ENCODE measurements at regions not wholly inside any gene's neighbourhood (a gene's known extent, or its start where the extent isn't known, plus 50 kb on each side); places are given as distances from the start of the nearest gene placed in this dataset.
A peak's percentile ranks its signal among the peaks of the same experiment; 100 is the strongest.
"Not testable (repeated sequence)": the region's sequence is repeated elsewhere in the genome, so short reads cannot be mapped to it uniquely, and the experiment has no call there.

DNA sequence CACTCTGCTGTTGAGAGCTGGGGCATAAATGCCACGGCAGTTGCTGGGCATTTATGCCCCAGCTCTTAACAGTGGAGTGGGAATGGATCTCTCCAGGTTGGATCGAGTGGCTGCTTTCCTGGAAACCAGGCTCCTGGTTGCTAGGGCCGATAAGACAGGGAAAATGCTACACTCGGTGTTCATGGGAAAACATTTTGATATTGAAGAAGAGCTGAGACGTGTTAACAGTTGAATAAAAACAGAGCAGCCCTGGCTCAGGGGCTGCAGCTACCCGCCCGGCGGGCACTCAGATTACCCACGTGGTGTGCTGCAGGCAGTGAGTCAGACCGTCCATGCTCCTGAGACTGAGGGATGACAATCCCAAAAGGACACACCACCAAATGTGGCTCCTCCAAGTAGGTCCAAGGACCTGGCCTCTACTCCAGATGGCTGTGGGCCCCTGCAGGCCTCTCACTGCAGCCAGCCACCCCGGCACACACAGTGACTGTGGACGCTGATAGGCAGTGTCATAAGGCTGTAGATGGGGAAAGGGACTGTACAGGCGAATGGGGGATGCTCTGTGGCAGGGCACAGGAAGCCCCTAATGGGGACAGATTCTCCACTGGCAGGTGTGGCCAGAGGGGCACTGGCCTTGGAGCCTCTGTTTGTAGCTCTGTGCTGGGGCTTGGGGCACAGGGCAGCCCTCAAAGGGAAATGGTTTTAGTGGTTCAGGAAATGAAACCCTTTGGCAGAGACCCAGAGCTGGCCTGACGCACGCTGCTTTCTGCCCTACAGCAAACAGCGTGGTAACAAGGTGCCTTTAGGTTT, 237.8 kb downstream of the LY86 start:
- no peaks in the 10 kb centered on the region for H3K9me3 ChIP-seq
- peak in 3 of 4 donors; percentile 61 to 78 (median 77) for ATAC-seq
- no peaks in the 10 kb centered on the region for H3K27me3 ChIP-seq
- peak overlapping the region in 1 of 4 donors; percentile 23 for H3K27ac ChIP-seq
- no peaks in the 10 kb centered on the region for H3K4me1 ChIP-seq
- no peaks in the 10 kb centered on the region for H3K36me3 ChIP-seq
- H3K4me3 ChIP-seq, result no peak overlapping the region
- TF ChIP-seq, protein P1, sequence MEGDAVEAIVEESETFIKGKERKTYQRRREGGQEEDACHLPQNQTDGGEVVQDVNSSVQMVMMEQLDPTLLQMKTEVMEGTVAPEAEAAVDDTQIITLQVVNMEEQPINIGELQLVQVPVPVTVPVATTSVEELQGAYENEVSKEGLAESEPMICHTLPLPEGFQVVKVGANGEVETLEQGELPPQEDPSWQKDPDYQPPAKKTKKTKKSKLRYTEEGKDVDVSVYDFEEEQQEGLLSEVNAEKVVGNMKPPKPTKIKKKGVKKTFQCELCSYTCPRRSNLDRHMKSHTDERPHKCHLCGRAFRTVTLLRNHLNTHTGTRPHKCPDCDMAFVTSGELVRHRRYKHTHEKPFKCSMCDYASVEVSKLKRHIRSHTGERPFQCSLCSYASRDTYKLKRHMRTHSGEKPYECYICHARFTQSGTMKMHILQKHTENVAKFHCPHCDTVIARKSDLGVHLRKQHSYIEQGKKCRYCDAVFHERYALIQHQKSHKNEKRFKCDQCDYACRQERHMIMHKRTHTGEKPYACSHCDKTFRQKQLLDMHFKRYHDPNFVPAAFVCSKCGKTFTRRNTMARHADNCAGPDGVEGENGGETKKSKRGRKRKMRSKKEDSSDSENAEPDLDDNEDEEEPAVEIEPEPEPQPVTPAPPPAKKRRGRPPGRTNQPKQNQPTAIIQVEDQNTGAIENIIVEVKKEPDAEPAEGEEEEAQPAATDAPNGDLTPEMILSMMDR (IDR thresholded peaks at IDR 0.05), result no peak
- FAIRE-seq, result no peak
- WGBS, 2 donors, result 76% methylated on average over 16 of the region's 16 CpGs
- intact Hi-C loops (cut with DNase I), result no loop called here
- DNase-seq, result peak in 1 of 6 donors; percentile 52

DNA sequence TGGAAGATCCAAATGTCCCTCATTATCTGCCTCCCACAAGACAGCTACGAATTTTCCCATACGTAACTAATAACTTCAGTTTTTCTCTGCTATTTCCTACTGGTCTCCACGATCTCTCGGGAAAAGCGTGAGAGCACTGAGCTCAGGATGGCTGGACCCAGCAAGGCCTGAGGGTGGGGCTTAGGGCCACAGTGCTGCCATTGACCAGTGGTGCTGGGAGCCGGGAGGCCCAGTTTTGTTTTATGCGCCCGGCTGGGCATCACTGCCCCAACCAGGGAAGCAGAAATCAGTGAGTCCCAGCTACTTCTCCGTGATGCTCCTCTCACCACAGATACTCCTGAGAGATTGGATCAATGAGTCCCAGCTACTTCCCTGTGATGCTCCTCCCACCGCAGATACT, 238.4 kb downstream of the LY86 start:
- H3K27ac ChIP-seq, result peak overlapping the region in 1 of 4 donors; percentile 23
- 82 to 93% methylated on average over 10 of the region's 10 CpGs for WGBS, 2 donors
- no peak for FAIRE-seq
- intact Hi-C loops (cut with DNase I), result no loop called here
- H3K4me1 ChIP-seq, result no peaks in the 10 kb centered on the region
- no peaks in the 10 kb centered on the region for H3K9me3 ChIP-seq
- no peaks in the 10 kb centered on the region for H3K27me3 ChIP-seq
- TF ChIP-seq, protein P1 (IDR thresholded peaks at IDR 0.05), result no peak
- H3K4me3 ChIP-seq, result no peak overlapping the region
- no peak for ATAC-seq
- no peaks in the 10 kb centered on the region for H3K36me3 ChIP-seq
- DNase-seq, result no peak

DNA sequence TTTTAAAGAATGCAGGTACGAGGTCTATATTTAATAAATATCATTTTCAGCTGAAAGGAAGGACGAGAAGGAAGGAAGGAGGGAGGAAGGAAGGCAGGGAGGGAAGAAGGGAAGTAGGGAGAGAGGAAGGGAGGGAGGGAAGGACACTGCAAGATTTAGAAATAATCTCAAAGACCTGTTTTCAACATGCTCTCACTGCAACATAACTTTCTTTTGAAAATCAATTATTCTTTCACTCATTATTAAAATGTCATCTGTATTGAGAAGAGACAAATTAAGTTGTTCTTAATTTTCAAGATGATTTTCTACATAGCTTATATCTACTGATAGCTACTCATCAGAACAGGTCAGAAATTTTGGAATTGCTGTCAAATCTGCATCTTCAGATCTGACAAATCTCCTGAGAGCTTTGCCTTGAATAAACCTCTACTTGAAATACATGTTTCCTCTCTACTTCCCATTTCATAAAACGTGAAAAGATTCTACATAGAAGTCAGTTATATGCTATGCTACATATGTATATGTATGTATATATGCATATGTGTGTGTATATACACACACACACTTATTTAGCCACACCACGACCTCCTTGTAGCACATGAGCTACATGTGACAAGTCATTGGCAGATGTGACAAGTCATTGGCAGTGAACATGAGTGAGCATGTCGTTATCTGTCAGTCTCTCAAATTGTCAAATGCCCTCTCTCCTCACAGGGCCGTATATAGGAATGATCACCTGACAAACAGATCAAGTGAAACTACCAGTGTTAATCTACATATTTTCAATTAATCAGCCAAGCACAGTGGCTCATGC, 241.6 kb downstream of the LY86 start:
- ATAC-seq (no peak), DNase-seq (no peak), FAIRE-seq (no peak)
- Histone ChIP-seq H3K27ac (no peak overlapping the region), H3K9me3 (no peaks in the 10 kb centered on the region), H3K4me1 (no peaks in the 10 kb centered on the region), H3K36me3 (no peaks in the 10 kb centered on the region), H3K4me3 (no peak overlapping the region), H3K27me3 (no peaks in the 10 kb centered on the region)
- intact Hi-C loops (cut with DNase I), result no loop called here
- TF ChIP-seq, protein P1 (IDR thresholded peaks at IDR 0.05), result no peak
- WGBS, 2 donors, result 65 to 69% methylated on average over 6 of the region's 6 CpGs

DNA sequence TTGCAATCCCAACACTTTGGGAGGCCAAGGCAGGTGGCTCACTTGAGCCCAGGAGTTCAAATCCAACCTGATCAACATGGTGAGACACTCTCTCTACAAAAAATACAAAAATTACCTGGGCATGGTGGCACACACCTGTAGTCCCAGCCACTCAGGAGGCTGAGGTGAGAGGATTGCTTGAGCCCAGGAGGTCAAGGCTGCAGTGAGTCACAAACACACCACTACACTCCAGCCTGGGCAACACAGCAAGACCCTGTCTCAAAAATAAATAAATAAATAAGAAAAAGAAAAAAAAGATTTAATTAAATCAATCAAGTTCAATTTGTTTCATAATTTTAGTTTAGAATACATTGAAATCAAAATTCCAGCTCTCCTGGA, 242.2 kb downstream of the LY86 start:
- not testable (repeated sequence) for ATAC-seq, FAIRE-seq

DNA sequence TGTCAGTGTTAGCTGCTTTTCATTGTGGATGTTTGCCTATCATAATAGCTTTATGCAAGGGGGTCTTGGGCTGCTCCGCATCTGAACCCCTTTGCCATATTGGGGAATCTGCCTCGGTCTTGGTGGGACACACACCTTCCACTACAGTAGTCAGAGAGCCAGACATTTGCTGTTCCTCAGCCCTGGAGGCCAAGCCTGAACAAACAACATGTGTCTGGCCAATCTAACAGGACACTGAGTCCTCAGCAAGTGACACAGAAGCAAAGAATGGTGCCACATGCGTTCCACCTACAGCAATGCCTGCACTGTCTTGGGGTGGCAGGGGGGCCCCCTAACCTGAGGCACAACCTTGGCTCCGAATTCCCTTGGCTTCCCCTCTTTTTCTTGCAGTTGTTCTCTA, 243.9 kb downstream of the LY86 start:
- no peak overlapping the region for H3K27ac ChIP-seq

More for the DNA sequence above, 242.2 kb downstream of the LY86 start:
- H3K36me3 ChIP-seq; DNase-seq; H3K4me3 ChIP-seq; H3K4me1 ChIP-seq; H3K9me3 ChIP-seq; H3K27me3 ChIP-seq; H3K27ac ChIP-seq; intact Hi-C loops (cut with DNase I): not testable (repeated sequence)

More for the DNA sequence above, 243.9 kb downstream of the LY86 start:
- TF ChIP-seq, protein P1 (IDR thresholded peaks at IDR 0.05), result no peak
- no peaks in the 10 kb centered on the region for H3K4me1 ChIP-seq
- FAIRE-seq (no peak), ATAC-seq (no peak), DNase-seq (no peak)
- H3K27me3 ChIP-seq, result no peaks in the 10 kb centered on the region
- H3K36me3 ChIP-seq, result no peaks in the 10 kb centered on the region
- intact Hi-C loops (cut with DNase I), result no loop called here
- H3K9me3 ChIP-seq, result no peaks in the 10 kb centered on the region
- H3K4me3 ChIP-seq, result no peak overlapping the region
- WGBS, 2 donors, result 83 to 89% methylated on average over 4 of the region's 4 CpGs

Data from pancreas (tissue), 10 donors.